ENCODE measurements at regions not wholly inside any gene's neighbourhood (a gene's known extent, or its start where the extent isn't known, plus 50 kb on each side); places are given as distances from the start of the nearest gene placed in this dataset.

DNA sequence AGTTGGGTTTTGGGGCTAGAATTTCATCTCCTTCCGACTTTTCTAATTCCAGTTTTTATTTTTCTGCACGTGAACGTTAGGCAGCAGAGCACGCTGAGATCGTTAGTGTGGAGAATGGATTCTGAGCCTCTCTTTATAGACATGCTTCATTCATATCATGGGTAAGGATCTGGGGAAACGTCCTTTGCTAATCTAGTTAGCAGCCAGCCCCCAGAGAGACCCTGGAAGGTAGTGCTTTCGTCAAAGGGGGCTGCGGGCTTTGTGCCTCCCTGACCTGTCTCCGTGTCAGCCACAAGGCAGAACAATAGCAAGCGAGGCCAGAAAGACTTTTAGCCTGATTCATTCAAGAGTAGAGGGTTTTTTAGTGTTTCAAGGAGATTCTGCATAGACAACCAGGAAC is 196.3 kb upstream of the KLF6 start:
- Histone ChIP-seq H3K9ac (ENCODE audit: low read depth in 1 of 2, low read length in 2 of 2) (no peak overlapping the region), H3K36me3 (ENCODE audit: control insufficient read depth in 4 of 4, insufficient read depth in 3 of 4, low read depth in 1 of 4, low read length in 3 of 4) (no peaks in the 10 kb centered on the region), H3K9me3 (ENCODE audit: control insufficient read depth in 4 of 4, low read length in 3 of 4) (peaks cover 0 to 7% (median 2%) of the 10 kb centered on the region in 4 donors), H3K27me3 (ENCODE audit: control insufficient read depth in 4 of 4, insufficient read depth in 4 of 4, low read length in 3 of 4) (peaks cover 0 to 3% (median 0%) of the 10 kb centered on the region in 4 donors), H3K27ac (ENCODE audit: low read depth in 1 of 2, low read length in 2 of 2) (no peak overlapping the region), H3K4me1 (ENCODE audit: control insufficient read depth in 4 of 4, insufficient read depth in 4 of 4, low read length in 3 of 4) (no peaks in the 10 kb centered on the region), H3K4me3 (ENCODE audit: low read depth in 1 of 3, low read length in 3 of 3) (no peak overlapping the region)
- DNase-seq (ENCODE audit: low spot score), result no peak
- TF ChIP-seq NR2F2 (IDR thresholded peaks at IDR 0.05) (no peak), HNF4A (conservative IDR thresholded peaks at IDR 0.05) (no peak), RXRA (IDR thresholded peaks at IDR 0.05) (no peak), SP1 (IDR thresholded peaks at IDR 0.05) (no peak), EGR1 (IDR thresholded peaks at IDR 0.05; ENCODE audit: low read depth in 2 of 2) (no peak), GABPA (IDR thresholded peaks at IDR 0.05 in 1 of 2, conservative IDR thresholded peaks at IDR 0.05 in 1 of 2) (no peak), RAD21 (IDR thresholded peaks at IDR 0.05) (no peak), JUND (IDR thresholded peaks at IDR 0.05) (no peak), FOXA1 (IDR thresholded peaks at IDR 0.05) (no peak), FOXA2 (IDR thresholded peaks at IDR 0.05) (no peak)
- TF ChIP-seq, protein P1, sequence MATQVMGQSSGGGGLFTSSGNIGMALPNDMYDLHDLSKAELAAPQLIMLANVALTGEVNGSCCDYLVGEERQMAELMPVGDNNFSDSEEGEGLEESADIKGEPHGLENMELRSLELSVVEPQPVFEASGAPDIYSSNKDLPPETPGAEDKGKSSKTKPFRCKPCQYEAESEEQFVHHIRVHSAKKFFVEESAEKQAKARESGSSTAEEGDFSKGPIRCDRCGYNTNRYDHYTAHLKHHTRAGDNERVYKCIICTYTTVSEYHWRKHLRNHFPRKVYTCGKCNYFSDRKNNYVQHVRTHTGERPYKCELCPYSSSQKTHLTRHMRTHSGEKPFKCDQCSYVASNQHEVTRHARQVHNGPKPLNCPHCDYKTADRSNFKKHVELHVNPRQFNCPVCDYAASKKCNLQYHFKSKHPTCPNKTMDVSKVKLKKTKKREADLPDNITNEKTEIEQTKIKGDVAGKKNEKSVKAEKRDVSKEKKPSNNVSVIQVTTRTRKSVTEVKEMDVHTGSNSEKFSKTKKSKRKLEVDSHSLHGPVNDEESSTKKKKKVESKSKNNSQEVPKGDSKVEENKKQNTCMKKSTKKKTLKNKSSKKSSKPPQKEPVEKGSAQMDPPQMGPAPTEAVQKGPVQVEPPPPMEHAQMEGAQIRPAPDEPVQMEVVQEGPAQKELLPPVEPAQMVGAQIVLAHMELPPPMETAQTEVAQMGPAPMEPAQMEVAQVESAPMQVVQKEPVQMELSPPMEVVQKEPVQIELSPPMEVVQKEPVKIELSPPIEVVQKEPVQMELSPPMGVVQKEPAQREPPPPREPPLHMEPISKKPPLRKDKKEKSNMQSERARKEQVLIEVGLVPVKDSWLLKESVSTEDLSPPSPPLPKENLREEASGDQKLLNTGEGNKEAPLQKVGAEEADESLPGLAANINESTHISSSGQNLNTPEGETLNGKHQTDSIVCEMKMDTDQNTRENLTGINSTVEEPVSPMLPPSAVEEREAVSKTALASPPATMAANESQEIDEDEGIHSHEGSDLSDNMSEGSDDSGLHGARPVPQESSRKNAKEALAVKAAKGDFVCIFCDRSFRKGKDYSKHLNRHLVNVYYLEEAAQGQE (IDR thresholded peaks at IDR 0.05), result no peak
- TF ChIP-seq, protein P2, sequence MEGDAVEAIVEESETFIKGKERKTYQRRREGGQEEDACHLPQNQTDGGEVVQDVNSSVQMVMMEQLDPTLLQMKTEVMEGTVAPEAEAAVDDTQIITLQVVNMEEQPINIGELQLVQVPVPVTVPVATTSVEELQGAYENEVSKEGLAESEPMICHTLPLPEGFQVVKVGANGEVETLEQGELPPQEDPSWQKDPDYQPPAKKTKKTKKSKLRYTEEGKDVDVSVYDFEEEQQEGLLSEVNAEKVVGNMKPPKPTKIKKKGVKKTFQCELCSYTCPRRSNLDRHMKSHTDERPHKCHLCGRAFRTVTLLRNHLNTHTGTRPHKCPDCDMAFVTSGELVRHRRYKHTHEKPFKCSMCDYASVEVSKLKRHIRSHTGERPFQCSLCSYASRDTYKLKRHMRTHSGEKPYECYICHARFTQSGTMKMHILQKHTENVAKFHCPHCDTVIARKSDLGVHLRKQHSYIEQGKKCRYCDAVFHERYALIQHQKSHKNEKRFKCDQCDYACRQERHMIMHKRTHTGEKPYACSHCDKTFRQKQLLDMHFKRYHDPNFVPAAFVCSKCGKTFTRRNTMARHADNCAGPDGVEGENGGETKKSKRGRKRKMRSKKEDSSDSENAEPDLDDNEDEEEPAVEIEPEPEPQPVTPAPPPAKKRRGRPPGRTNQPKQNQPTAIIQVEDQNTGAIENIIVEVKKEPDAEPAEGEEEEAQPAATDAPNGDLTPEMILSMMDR (IDR thresholded peaks at IDR 0.05; ENCODE audit: low read depth, low read length, missing input control), result no peak
- 77% methylated on average over 10 of the region's 10 CpGs for WGBS

DNA sequence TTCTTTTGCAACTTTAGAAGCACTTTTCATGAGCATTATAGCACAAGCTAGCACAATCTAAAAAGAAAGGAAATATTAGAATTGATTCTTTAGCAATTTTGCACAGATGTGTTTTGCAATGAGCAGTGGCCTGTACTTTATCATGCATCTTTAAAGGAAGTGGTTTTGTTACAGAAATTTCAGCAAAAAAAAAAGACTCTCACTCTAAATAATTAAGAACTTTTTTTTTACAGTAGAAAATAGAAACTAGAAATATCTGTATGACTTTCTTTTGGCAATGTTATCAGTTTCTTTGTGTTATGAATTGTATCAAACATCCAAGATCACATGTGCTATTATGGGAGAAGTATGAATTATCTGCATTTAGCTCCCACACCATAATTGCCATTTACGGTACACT is 195.7 kb upstream of the KLF6 start:
- WGBS, result 65% methylated on average over 1 of the region's 1 CpG
- Histone ChIP-seq H3K36me3 (ENCODE audit: control insufficient read depth in 4 of 4, insufficient read depth in 3 of 4, low read depth in 1 of 4, low read length in 3 of 4) (no peaks in the 10 kb centered on the region), H3K9me3 (ENCODE audit: control insufficient read depth in 4 of 4, low read length in 3 of 4) (peaks cover 0 to 10% (median 2%) of the 10 kb centered on the region in 4 donors), H3K4me3 (ENCODE audit: low read depth in 1 of 3, low read length in 3 of 3) (no peak overlapping the region), H3K27me3 (ENCODE audit: control insufficient read depth in 4 of 4, insufficient read depth in 4 of 4, low read length in 3 of 4) (peaks cover 0 to 3% (median 0%) of the 10 kb centered on the region in 4 donors), H3K9ac (ENCODE audit: low read depth in 1 of 2, low read length in 2 of 2) (no peak overlapping the region), H3K27ac (ENCODE audit: low read depth in 1 of 2, low read length in 2 of 2) (no peak overlapping the region), H3K4me1 (ENCODE audit: control insufficient read depth in 4 of 4, insufficient read depth in 4 of 4, low read length in 3 of 4) (no peaks in the 10 kb centered on the region)
- no peak for DNase-seq (ENCODE audit: low spot score)
- TF ChIP-seq TAF1 (conservative IDR thresholded peaks at IDR 0.05), result no peak
- TF ChIP-seq HNF4G (IDR thresholded peaks at IDR 0.05), result no peak
- TF ChIP-seq FOXA2 (IDR thresholded peaks at IDR 0.05), result no peak
- TF ChIP-seq, protein P3, sequence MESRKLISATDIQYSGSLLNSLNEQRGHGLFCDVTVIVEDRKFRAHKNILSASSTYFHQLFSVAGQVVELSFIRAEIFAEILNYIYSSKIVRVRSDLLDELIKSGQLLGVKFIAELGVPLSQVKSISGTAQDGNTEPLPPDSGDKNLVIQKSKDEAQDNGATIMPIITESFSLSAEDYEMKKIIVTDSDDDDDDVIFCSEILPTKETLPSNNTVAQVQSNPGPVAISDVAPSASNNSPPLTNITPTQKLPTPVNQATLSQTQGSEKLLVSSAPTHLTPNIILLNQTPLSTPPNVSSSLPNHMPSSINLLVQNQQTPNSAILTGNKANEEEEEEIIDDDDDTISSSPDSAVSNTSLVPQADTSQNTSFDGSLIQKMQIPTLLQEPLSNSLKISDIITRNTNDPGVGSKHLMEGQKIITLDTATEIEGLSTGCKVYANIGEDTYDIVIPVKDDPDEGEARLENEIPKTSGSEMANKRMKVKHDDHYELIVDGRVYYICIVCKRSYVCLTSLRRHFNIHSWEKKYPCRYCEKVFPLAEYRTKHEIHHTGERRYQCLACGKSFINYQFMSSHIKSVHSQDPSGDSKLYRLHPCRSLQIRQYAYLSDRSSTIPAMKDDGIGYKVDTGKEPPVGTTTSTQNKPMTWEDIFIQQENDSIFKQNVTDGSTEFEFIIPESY (IDR thresholded peaks at IDR 0.05), result no peak
- TF ChIP-seq, protein P2 (IDR thresholded peaks at IDR 0.05; ENCODE audit: low read depth, low read length, missing input control), result no peak
- TF ChIP-seq, protein P1 (IDR thresholded peaks at IDR 0.05), result no peak

All from liver (tissue), 8 donors.